WTC11 (cell line): ENCODE measurements at regions not wholly inside any gene's neighbourhood (a gene's known extent, or its start where the extent isn't known, plus 50 kb on each side); places are given as distances from the start of the nearest gene placed in this dataset.

ENCODE experiments used
- ATAC-seq: fragments of 200-7000 bp; cut with Tn5 transposase; 2 replicates; pipeline ENCODE4 v1.10.0; 2021; ENCODE audit warnings: mild to moderate bottlenecking, moderate library complexity
- CTCF ChIA-PET: fragments of 300-600 bp; sonication (Branson Sonifier 250); formaldehyde crosslinking; loops from one replicate; lab custom pipeline; 2021; ENCODE audit warnings: antibody characterized with exemption; lab: Charles Lee
- POLR2A ChIA-PET: fragments of 350-600 bp; sonication (Branson Sonifier 250); formaldehyde crosslinking; loops from one replicate; lab custom pipeline; 2021; ENCODE audit warnings: antibody characterized with exemption; lab: Charles Lee
- DNase-seq: peaks from one replicate; pipeline ENCODE4 v3.0.0; 2021; ENCODE audit warnings: low spot score
- H3K27ac Mint-ChIP-seq: 2 replicates; pipeline ENCODE4 v1.8.0; 2021; ENCODE audit warnings: mixed read lengths
- H3K27me3 Mint-ChIP-seq: 2 replicates; pipeline ENCODE4 v1.8.0; 2021; ENCODE audit warnings: low read depth, mild to moderate bottlenecking, moderate library complexity, mixed read lengths
- H3K36me3 Mint-ChIP-seq: 2 replicates; pipeline ENCODE4 v1.8.0; 2021; ENCODE audit warnings: mixed read lengths
- H3K4me1 Mint-ChIP-seq: 2 replicates; pipeline ENCODE4 v1.8.0; 2022; ENCODE audit warnings: mixed read lengths
- H3K4me3 Mint-ChIP-seq: 2 replicates; pipeline ENCODE4 v1.8.0; 2021; ENCODE audit warnings: mild to moderate bottlenecking, moderate library complexity, mixed read lengths
- H3K9me3 Mint-ChIP-seq: 2 replicates; pipeline ENCODE4 v1.8.0; 2021; ENCODE audit warnings: mixed read lengths
- ATF6 ChIP-seq: sonication (generic); formaldehyde crosslinking; IDR thresholded peaks from 2 replicates; pipeline ENCODE4 v1.8.1; 2023; ENCODE audit warnings: mild to moderate bottlenecking, missing genetic modification reagents
- CREB1 ChIP-seq: sonication (generic); formaldehyde crosslinking; IDR thresholded peaks from 2 replicates; pipeline ENCODE4 v1.8.0; 2023; ENCODE audit warnings: mild to moderate bottlenecking, missing genetic modification reagents
- EMX1 ChIP-seq: fragments of 250-450 bp; sonication (Bioruptor Pico); IDR thresholded peaks from 2 replicates; pipeline ENCODE4 v1.8.0; 2021; ENCODE audit warnings: mild to moderate bottlenecking
- ETV6 ChIP-seq: sonication (generic); formaldehyde crosslinking; IDR thresholded peaks from 2 replicates; pipeline ENCODE4 v1.8.1; 2022; ENCODE audit warnings: mild to moderate bottlenecking, missing genetic modification reagents
- MLX ChIP-seq: sonication (generic); formaldehyde crosslinking; IDR thresholded peaks from 2 replicates; pipeline ENCODE4 v1.8.1; 2023; ENCODE audit warnings: mild to moderate bottlenecking, missing genetic modification reagents, moderate library complexity
- NFATC4 ChIP-seq: fragments of 250-450 bp; sonication (Bioruptor Pico); IDR thresholded peaks from 2 replicates; pipeline ENCODE4 v1.9.0; 2021; ENCODE audit warnings: mild to moderate bottlenecking
- NFYB ChIP-seq: sonication (generic); formaldehyde crosslinking; conservative IDR thresholded peaks from 2 replicates; pipeline ENCODE4 v1.8.0; 2022; ENCODE audit warnings: low read depth, missing genetic modification reagents
- NR1H2 ChIP-seq: sonication (generic); formaldehyde crosslinking; IDR thresholded peaks from 2 replicates; pipeline ENCODE4 v1.9.0; 2021; ENCODE audit warnings: mild to moderate bottlenecking, moderate library complexity, missing genetic modification reagents
- NR3C1 ChIP-seq: sonication (generic); formaldehyde crosslinking; conservative IDR thresholded peaks from 2 replicates; pipeline ENCODE4 v1.8.1; 2023; ENCODE audit warnings: low read depth, mild to moderate bottlenecking, missing genetic modification reagents
- OVOL2 ChIP-seq: fragments of 250-450 bp; sonication (Bioruptor Pico); IDR thresholded peaks from 2 replicates; pipeline ENCODE4 v1.9.0; 2021; ENCODE audit warnings: mild to moderate bottlenecking, borderline replicate concordance
- RELA ChIP-seq: sonication (generic); formaldehyde crosslinking; IDR thresholded peaks from 2 replicates; pipeline ENCODE4 v1.8.1; 2022; ENCODE audit warnings: missing genetic modification reagents, mild to moderate bottlenecking, borderline replicate concordance
- SP1 ChIP-seq: sonication (generic); formaldehyde crosslinking; conservative IDR thresholded peaks from 2 replicates; pipeline ENCODE4 v1.8.1; 2022; ENCODE audit warnings: missing genetic modification reagents
- USF1 ChIP-seq: sonication (generic); formaldehyde crosslinking; IDR thresholded peaks from 2 replicates; pipeline ENCODE4 v1.8.0; 2022; ENCODE audit warnings: mild to moderate bottlenecking, missing genetic modification reagents
- ZBTB21 ChIP-seq: sonication (generic); formaldehyde crosslinking; IDR thresholded peaks from 2 replicates; pipeline ENCODE4 v1.8.1; 2023; ENCODE audit warnings: mild to moderate bottlenecking, missing genetic modification reagents, borderline replicate concordance
- ZNF425 ChIP-seq: fragments of 250-450 bp; sonication (Bioruptor Pico); conservative IDR thresholded peaks from 2 replicates; pipeline ENCODE4 v1.9.0; 2021; ENCODE audit warnings: mild to moderate bottlenecking
- TF ChIP-seq, protein P1 (sequence below): sonication (generic); formaldehyde crosslinking; IDR thresholded peaks from 2 replicates; pipeline ENCODE4 v1.8.0; 2023; ENCODE audit warnings: mild to moderate bottlenecking, missing genetic modification reagents
- TF ChIP-seq, protein P2 (sequence below): fragments of 250-450 bp; sonication (Bioruptor Pico); IDR thresholded peaks from 2 replicates; pipeline ENCODE4 v1.9.0; 2021; ENCODE audit warnings: mild to moderate bottlenecking

GRCh38 chr1:43052322-43052721 lies 93.7 kb upstream of the SLC2A1 start (continued):
- no peak for TF ChIP-seq NR1H2 (CRISPR knock-in tag)

GRCh38 chr1:43049481-43049880 lies 90.8 kb upstream of the SLC2A1 start:
- H3K27ac Mint-ChIP-seq, result no peak overlapping the region
- peaks cover 5% of the 10 kb centered on the region for H3K4me1 Mint-ChIP-seq
- no peak for ATAC-seq
- ChIA-PET CTCF (no interaction called here), POLR2A (no interaction called here)
- H3K9me3 Mint-ChIP-seq, result peaks cover 9% of the 10 kb centered on the region
- no peak for TF ChIP-seq RELA (CRISPR knock-in tag)
- TF ChIP-seq, protein P1, sequence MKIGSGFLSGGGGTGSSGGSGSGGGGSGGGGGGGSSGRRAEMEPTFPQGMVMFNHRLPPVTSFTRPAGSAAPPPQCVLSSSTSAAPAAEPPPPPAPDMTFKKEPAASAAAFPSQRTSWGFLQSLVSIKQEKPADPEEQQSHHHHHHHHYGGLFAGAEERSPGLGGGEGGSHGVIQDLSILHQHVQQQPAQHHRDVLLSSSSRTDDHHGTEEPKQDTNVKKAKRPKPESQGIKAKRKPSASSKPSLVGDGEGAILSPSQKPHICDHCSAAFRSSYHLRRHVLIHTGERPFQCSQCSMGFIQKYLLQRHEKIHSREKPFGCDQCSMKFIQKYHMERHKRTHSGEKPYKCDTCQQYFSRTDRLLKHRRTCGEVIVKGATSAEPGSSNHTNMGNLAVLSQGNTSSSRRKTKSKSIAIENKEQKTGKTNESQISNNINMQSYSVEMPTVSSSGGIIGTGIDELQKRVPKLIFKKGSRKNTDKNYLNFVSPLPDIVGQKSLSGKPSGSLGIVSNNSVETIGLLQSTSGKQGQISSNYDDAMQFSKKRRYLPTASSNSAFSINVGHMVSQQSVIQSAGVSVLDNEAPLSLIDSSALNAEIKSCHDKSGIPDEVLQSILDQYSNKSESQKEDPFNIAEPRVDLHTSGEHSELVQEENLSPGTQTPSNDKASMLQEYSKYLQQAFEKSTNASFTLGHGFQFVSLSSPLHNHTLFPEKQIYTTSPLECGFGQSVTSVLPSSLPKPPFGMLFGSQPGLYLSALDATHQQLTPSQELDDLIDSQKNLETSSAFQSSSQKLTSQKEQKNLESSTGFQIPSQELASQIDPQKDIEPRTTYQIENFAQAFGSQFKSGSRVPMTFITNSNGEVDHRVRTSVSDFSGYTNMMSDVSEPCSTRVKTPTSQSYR (CRISPR knock-in tag), result no peak
- TF ChIP-seq USF1 (CRISPR knock-in tag), result no peak
- no peak for TF ChIP-seq ZBTB21 (CRISPR knock-in tag)
- TF ChIP-seq SP1 (CRISPR knock-in tag), result no peak
- TF ChIP-seq ZNF425 (CRISPR knock-in tag), result no peak
- TF ChIP-seq, protein P2, sequence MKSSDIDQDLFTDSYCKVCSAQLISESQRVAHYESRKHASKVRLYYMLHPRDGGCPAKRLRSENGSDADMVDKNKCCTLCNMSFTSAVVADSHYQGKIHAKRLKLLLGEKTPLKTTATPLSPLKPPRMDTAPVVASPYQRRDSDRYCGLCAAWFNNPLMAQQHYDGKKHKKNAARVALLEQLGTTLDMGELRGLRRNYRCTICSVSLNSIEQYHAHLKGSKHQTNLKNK (CRISPR knock-in tag), result no peak
- no peak for TF ChIP-seq OVOL2 (CRISPR knock-in tag)
- TF ChIP-seq CREB1 (CRISPR knock-in tag), result no peak
- TF ChIP-seq ATF6 (CRISPR knock-in tag), result no peak
- TF ChIP-seq NFATC4 (CRISPR knock-in tag), result no peak
- TF ChIP-seq ETV6, result no peak
- no peak for TF ChIP-seq NR3C1 (CRISPR knock-in tag)
- TF ChIP-seq NFYB (CRISPR knock-in tag), result no peak
- TF ChIP-seq MLX (CRISPR knock-in tag), result no peak
- TF ChIP-seq EMX1 (CRISPR knock-in tag), result no peak
- peaks cover 3% of the 10 kb centered on the region; the same call in 1 of the 2 replicates for H3K27me3 Mint-ChIP-seq
- DNase-seq, result no peak
- H3K36me3 Mint-ChIP-seq, result no peaks in the 10 kb centered on the region
- H3K4me3 Mint-ChIP-seq, result no peak overlapping the region
